ENCODE measurements at regions not wholly inside any gene's neighbourhood (a gene's known extent, or its start where the extent isn't known, plus 50 kb on each side); places are given as distances from the start of the nearest gene placed in this dataset.

GRCh38 chr6:135731116-135731515 lies 120.4 kb upstream of the PDE7B start:
- TF ChIP-seq CTCF (IDR thresholded peaks at IDR 0.05) (no peak), ZFX (IDR thresholded peaks at IDR 0.05; ENCODE audit: borderline replicate concordance) (no peak)

Data from 22Rv1 (cell line).